Muscle of leg (tissue), 3 donors: ENCODE measurements at regions not wholly inside any gene's neighbourhood (a gene's known extent, or its start where the extent isn't known, plus 50 kb on each side); places are given as distances from the start of the nearest gene placed in this dataset.

ENCODE experiments used
- DNase-seq: peaks from one replicate; pipeline ENCODE4 v3.0.0; 2013
- H3K27ac ChIP-seq: one replicate; pipeline ENCODE4 v1.5.1; 2013; ENCODE audit warnings: mild to moderate bottlenecking, low read length, control low read depth
- H3K27me3 ChIP-seq: one replicate; pipeline ENCODE4 v1.6.1; 2013; ENCODE audit warnings: low read length; ENCODE audit not compliant: control insufficient read depth, insufficient read depth
- H3K36me3 ChIP-seq: one replicate; pipeline ENCODE4 v1.6.1; 2013; ENCODE audit warnings: low read length; ENCODE audit not compliant: control insufficient read depth, insufficient read depth
- H3K4me1 ChIP-seq: one replicate; pipeline ENCODE4 v1.6.1; 2013; ENCODE audit warnings: low read length; ENCODE audit not compliant: control insufficient read depth, insufficient read depth
- H3K4me3 ChIP-seq: one replicate; pipeline ENCODE4 v1.5.1; 2013; ENCODE audit warnings: low read length, control low read depth
- H3K9me3 ChIP-seq: replicated peaks from 2 replicates; pipeline ENCODE4 v1.6.1; 2013; ENCODE audit warnings: low read depth, low read length; ENCODE audit not compliant: control insufficient read depth
- WGBS: methylation state at CpG from one replicate; pipeline ENCODE4 v1.1.5; 2013; ENCODE audit warnings: missing lambda C conversion rate; ENCODE audit not compliant: insufficient coverage; 5-methylcytosine and 5-hydroxymethylcytosine counted together

- DNase-seq = no peak
- H3K27ac ChIP-seq = no peak overlapping the region
- 84% methylated on average over 6 of the region's 6 CpGs for WGBS
Measured at GRCh38 chr18:7454429-7454828, 112.7 kb upstream of the PTPRM start.

DNA sequence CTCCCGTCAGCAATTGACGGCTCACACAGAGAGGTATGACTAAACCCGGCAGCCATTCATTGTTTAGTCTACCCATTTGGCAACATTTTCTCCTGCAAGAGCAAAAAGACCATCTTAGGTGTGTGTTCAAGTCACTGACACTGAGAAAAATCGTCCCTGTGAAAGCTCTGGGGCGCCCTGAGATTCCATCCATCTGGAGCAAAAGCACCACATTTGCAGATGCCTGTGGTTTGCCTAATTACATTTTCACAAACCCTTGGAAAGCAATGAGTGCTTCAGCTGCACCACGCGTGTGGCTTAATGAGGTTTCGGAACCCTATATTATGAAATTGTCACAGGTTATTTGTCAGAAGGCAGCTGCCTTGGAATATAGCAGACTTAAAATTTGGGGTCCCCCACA lies 110.7 kb upstream of the PTPRM start:
- H3K36me3 ChIP-seq = no peaks in the 10 kb centered on the region
- peaks cover 5% of the 10 kb centered on the region for H3K4me1 ChIP-seq
- no peaks in the 10 kb centered on the region for H3K27me3 ChIP-seq
- H3K27ac ChIP-seq = no peak overlapping the region
- WGBS = 51% methylated on average over 4 of the region's 8 CpGs
- no peak overlapping the region for H3K4me3 ChIP-seq
- no peak for DNase-seq
- H3K9me3 ChIP-seq = no peaks in the 10 kb centered on the region

More at GRCh38 chr18:7454429-7454828, 112.7 kb upstream of the PTPRM start:
- H3K36me3 ChIP-seq = no peaks in the 10 kb centered on the region
- no peaks in the 10 kb centered on the region for H3K27me3 ChIP-seq
- no peaks in the 10 kb centered on the region for H3K9me3 ChIP-seq
- no peaks in the 10 kb centered on the region for H3K4me1 ChIP-seq
- no peak overlapping the region for H3K4me3 ChIP-seq

- H3K36me3 ChIP-seq = no peaks in the 10 kb centered on the region
- no peak overlapping the region for H3K4me3 ChIP-seq
- H3K4me1 ChIP-seq = peaks cover 5% of the 10 kb centered on the region
- H3K27ac ChIP-seq = no peak overlapping the region
- WGBS = 85% methylated on average over 2 of the region's 6 CpGs
- no peaks in the 10 kb centered on the region for H3K27me3 ChIP-seq
- H3K9me3 ChIP-seq = no peaks in the 10 kb centered on the region
- DNase-seq = no peak
Measured at GRCh38 chr18:7457262-7457661, 109.9 kb upstream of the PTPRM start.

GRCh38 chr18:7458884-7459283 lies 108.2 kb upstream of the PTPRM start:
- Histone ChIP-seq H3K27ac (no peak overlapping the region), H3K4me3 (no peak overlapping the region), H3K36me3 (no peaks in the 10 kb centered on the region), H3K4me1 (peaks cover 7% of the 10 kb centered on the region), H3K9me3 (no peaks in the 10 kb centered on the region), H3K27me3 (no peaks in the 10 kb centered on the region)
- 78% methylated on average over 1 of the region's 1 CpG for WGBS
- no peak for DNase-seq

DNA sequence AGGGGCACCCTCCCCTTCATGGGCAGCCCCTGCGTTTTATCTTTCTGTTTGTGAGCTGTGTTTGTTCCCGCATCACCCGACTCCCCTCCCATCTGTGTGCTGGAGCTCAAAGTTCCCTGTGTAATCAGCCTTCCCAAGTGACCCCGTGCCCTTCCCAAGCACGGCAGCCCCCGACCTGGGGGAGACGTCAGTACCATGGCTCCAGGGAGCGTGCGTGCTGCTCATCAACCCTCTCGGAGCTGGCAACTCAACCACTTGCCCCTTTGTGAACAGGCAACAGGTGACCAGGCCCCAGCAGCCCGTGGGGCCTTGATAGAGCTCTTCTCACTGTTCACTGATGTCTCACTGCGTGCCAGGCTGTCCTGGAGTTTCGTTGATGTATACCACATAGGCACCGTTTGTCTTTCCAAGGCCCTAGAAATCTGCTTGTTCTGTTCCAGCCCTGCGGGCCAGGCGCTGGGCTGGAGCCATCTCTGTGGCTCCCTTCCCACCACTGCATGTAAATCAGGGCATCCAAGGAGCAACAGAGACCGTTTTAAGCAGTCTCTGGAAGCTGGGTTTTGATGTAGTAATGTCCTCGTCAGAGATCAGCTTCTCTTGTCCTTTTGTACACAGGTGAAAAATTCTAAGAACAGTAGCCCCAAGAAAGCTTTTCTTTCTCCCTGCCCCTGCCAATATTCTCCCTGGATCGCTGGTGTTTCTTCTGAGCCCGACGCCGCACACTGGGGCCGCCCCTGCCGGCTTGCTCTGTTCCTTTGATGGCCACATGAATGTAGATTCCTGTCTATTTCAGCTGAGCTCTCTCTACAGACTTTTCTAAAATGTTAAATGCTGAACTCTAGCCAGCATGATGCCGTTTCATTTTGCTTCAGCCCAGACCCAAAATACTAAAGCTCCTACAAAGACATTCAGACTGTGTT lies 107.0 kb upstream of the PTPRM start:
- 41% methylated on average over 19 of the region's 25 CpGs for WGBS
- Histone ChIP-seq H3K36me3 (no peaks in the 10 kb centered on the region), H3K4me1 (peaks cover 12% of the 10 kb centered on the region), H3K4me3 (no peak overlapping the region), H3K27me3 (no peaks in the 10 kb centered on the region), H3K27ac (no peak overlapping the region), H3K9me3 (no peaks in the 10 kb centered on the region)
- peak; percentile 39 for DNase-seq

DNA sequence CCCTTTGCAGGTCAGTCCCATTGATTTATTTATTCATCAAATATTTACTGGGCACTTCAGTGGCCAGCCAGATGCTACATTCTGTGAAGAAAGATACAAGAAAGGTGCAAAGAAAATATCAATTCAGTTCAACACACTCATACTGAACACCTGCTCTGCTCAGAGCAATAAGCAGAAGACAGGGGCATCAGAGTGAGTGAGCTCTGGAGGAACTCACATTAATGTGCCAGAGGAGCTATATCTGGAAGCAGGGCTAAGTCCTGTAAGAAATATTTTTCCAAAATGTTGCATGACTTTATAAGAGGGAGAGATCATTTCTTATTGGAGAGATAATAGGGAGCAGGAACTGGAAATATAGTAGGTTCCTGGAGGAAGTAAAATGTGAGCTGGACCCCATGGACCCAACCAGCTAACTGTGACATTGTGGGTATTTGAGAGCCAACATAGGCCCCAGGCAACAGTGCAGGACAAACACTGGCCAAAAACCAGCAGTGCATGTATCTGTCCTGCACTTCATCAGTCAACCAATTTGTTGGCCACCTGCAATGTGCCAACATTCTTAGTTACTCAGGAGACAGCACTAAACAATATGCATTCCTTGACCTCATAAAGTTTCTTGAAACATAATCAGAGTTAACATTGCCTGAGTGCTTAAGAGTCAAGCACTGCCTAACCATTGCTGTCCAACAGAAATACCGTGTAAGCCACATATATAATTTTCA lies 102.7 kb upstream of the PTPRM start:
- peaks cover 19% of the 10 kb centered on the region for H3K4me1 ChIP-seq
- H3K9me3 ChIP-seq = no peaks in the 10 kb centered on the region
- no peaks in the 10 kb centered on the region for H3K27me3 ChIP-seq
- DNase-seq = peak; percentile 22
- 38% methylated on average over 1 of the region's 1 CpG for WGBS
- H3K36me3 ChIP-seq = no peaks in the 10 kb centered on the region
- H3K27ac ChIP-seq = no peak overlapping the region
- H3K4me3 ChIP-seq = no peak overlapping the region

GRCh38 chr18:7466190-7466589 lies 100.9 kb upstream of the PTPRM start:
- WGBS = 48% methylated on average over 3 of the region's 5 CpGs
- Histone ChIP-seq H3K4me1 (peaks cover 23% of the 10 kb centered on the region), H3K36me3 (no peaks in the 10 kb centered on the region), H3K9me3 (no peaks in the 10 kb centered on the region), H3K27ac (no peak overlapping the region), H3K4me3 (no peak overlapping the region), H3K27me3 (no peaks in the 10 kb centered on the region)
- DNase-seq = no peak

DNA sequence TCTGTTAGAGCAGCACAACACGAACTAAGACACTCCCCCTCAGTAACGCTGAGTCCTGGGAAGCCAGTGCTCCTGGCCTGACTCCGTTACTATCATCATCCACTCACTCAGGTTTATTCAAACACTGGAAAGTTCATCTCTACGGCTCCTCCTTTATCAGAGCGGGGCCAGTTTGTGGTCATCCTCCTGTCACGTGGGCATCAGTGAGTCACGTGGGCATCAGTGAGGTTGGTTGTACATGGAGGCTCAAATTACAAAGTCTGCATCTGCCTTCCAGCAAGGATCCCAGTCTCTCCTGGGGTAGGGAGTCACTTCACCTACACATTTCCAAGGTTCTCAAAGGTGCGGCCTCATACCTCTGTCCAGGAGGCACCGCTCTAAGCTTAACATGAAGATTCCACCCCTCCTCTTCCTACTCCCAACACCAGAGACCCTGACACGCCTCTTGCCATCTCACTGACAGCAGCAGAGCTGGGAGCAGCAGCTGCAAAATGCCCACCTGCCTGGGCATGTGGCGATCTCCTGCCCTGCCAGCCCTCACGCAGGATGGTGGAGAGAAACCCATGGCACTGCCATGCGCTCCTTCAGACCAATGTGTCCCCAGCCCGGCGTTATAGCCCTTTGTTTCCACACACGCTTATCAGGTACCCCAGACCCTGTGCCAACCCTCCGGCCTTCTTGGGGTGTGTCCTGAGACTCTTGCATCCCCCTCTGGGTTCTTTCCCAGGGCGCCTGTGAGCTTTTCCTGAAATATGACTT lies 99.2 kb upstream of the PTPRM start:
- WGBS = 82% methylated on average over 12 of the region's 18 CpGs
- Histone ChIP-seq H3K36me3 (no peaks in the 10 kb centered on the region), H3K9me3 (no peaks in the 10 kb centered on the region), H3K27ac (no peak overlapping the region), H3K4me1 (peaks cover 23% of the 10 kb centered on the region), H3K27me3 (no peaks in the 10 kb centered on the region), H3K4me3 (no peak overlapping the region)
- DNase-seq = no peak

GRCh38 chr18:7470101-7470500 lies 97.0 kb upstream of the PTPRM start:
- H3K9me3 ChIP-seq = no peaks in the 10 kb centered on the region
- peaks cover 15% of the 10 kb centered on the region for H3K4me1 ChIP-seq
- peak; percentile 17 for DNase-seq
- H3K36me3 ChIP-seq = no peaks in the 10 kb centered on the region
- WGBS = 10% methylated on average over 4 of the region's 5 CpGs
- H3K4me3 ChIP-seq = no peak overlapping the region
- H3K27me3 ChIP-seq = no peaks in the 10 kb centered on the region
- peak overlapping the region; percentile 35 for H3K27ac ChIP-seq

DNA sequence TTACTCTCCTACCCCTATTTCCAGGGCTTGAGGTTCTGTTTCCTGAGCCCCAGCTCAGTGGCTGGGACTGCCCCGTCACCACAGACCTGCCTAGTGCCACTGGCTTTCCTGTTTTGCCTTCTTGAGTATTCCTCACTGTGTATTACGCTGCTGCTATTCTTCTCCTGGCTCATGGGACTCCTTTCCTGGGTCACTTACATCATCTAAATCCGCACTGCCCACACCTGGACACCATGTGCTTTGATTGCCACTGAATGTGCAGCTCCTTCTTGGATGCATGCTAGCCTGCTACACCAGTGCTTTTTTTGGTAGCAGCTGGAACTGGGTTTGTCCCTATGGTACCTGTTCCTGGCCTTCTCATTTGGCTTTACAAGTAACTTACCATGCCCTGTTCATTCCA lies 96.6 kb upstream of the PTPRM start:
- H3K4me3 ChIP-seq = no peak overlapping the region
- H3K36me3 ChIP-seq = no peaks in the 10 kb centered on the region
- no peak for DNase-seq
- no peaks in the 10 kb centered on the region for H3K9me3 ChIP-seq
- no peaks in the 10 kb centered on the region for H3K27me3 ChIP-seq
- WGBS = 60% methylated on average over 3 of the region's 3 CpGs
- H3K27ac ChIP-seq = peak overlapping the region; percentile 35
- H3K4me1 ChIP-seq = peaks cover 15% of the 10 kb centered on the region
